GM18502 (cell line): ENCODE measurements at regions not wholly inside any gene's neighbourhood (a gene's known extent, or its start where the extent isn't known, plus 50 kb on each side); places are given as distances from the start of the nearest gene placed in this dataset.
A peak's percentile ranks its signal among the peaks of the same experiment; 100 is the strongest.
"Not testable (repeated sequence)": the region's sequence is repeated elsewhere in the genome, so short reads cannot be mapped to it uniquely, and the experiment has no call there.

Experiments
- ATAC-seq: cut with Tn5 transposase; IDR thresholded peaks from one replicate; pipeline ENCODE4 v1.9.1; 2021; ENCODE audit warnings: mild to moderate bottlenecking; ENCODE audit not compliant: unreplicated experiment, poor library complexity

DNA sequence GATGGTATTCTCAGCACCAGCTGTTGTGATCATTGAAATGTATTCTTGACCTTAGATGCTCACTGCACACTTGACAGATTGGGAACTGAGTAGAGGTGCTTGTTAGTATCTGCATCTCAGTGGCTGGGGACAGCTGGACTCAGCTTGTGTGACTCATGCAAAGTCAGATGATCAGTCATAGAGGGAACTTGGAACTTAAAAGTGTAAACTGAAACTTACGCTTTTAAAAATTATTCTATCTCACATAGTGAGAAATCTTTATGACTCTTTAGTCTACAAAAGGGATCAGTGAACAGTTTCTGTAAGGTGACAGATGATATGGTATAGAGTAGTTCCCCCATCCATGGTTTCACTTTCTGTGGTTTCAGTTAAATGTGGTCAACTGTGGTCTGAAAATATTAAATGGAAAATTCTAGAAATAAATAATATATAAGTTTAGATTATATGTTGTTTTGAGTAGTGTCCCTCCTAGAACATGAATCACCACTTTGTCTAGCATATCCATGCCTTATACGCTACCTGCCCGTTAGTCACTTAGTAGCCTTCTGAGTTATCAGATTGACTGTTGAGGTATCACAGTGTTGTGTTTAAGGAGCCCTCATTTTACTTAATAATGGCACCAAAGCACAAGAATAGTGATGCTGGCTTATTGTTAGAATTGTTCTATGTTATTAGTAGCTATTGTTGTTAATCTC, 135.6 kb upstream of the ZNF658 start:
- peak; percentile 97 for ATAC-seq

DNA sequence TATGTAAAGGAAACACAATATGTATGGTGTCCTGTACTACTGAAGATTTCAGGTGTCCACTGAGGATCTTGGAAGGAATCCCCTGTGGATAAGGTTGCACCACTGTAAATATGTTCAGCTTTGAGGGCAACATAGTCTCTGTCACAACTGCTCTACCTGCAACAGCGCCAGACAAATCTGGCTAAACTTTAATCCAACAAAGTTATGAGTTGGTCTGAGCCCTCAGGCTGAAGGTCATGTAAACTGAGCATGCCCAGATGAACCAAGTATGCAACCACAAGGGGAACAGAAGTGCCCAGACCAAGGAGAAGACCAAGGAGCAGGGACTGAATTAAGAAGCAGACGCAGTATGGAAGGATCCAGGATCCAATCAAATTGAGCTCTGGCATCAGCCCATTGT, 135.0 kb upstream of the ZNF658 start:
- ATAC-seq = not testable (repeated sequence)

DNA sequence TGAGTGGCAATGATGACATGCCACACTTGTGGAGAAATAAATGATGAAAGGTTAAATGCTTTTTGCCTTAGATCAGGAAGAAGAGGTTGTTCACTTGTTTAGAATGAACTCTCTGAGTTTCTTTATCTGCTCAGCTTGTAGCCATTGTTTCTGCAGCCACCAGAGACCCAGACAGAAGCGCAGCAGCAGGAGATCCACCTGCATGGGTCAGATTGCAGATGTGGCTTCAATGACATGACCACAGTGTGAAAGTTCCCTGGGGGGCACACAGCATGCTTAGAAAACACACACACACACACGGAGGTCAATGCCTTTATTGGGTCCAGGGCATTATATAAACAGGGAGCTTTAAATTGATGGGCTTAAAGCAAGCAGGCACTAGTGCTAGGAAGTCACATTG, 129.0 kb upstream of the ZNF658 start:
- ATAC-seq = not testable (repeated sequence)

DNA sequence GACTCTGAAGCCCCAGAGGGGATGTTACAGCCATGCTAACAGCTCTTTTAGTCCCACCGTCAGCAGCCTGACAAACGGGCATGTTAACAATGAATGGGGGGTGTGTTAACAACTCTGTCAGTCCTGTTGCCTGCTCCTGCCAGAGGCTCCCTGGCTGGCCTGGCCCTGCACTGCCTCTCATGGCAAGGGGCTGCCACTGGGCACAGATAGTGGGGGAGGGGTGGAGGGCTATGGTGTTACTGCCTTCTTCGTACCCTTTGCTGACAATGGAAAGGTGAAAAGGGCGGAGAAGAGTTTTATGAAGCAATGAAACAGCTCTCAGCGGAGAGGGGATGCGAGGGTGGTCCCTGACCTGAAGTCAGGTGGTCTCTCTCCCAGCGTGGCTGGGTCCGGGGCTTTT, 125.9 kb upstream of the ZNF658 start:
- ATAC-seq = not testable (repeated sequence)

DNA sequence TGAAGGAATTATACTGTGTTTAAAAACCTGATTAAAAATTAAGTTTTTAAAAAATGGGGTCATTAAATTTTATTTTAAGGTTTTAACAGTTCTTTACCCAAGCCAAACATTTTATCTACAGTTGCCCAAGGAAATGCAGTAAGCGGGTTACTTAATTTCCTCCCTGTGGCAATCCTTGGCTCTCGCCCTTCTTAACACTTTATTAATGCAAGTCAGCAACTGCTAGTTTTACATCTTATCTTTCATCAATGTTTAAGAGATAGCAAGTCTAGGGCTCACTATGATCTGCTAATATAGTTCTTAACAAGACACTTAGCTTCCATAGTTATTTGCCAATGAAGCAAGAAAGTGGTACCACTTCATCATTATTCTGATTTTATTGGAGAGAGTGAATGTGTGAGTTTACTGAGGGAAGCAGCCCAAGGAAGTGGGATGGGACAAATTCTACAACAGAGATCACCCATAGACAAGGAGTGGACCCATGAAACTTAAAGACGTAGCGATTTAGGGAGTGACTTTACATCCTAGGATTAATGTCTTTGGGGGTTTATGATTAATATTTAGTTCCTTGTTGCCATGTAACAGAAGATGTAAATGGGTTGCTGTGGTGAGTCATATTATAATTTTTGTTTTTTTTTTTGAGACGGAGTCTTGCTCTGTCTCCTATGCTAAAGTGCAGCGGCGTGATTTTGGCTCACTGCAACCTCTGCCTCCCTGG, 120.4 kb upstream of the ZNF658 start:
- not testable (repeated sequence) for ATAC-seq

DNA sequence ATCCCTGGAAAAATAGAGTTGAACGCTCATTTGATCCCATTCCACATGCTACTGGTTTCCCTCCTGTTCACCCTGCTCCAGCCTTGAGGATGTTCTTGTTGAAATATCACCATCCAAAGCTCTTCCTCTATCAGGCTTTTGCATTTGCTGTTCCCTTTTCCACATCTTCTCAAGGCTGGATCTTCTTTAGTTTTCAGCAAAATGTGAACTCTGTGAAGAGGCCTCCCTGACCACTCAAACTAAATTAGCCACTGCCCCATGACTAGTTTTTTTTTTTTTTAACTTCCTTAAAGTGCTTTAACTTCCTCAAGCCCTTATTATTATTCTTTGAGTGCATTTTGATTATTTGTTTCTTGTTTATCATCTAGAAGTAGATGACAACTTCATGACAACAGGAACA, 119.3 kb upstream of the ZNF658 start:
- not testable (repeated sequence) for ATAC-seq

DNA sequence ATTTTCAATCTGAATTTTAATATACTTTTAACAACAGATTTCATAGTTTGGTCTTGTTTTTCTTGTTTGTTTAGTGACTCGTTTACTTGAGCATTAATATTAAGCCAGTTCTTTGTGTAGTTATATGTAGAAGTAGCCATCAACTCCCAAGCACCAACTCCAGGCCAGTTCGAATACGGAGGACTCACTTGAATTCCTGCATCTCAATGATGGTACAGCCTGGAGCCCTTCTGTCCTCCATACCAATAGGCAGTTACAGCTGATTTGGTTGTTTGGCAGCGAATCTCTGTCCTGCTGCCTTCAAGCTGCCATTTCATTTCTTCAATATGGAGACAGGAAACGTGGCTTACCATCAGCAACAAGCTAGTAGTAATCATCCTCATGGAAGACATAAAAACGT, 118.5 kb upstream of the ZNF658 start:
- ATAC-seq = not testable (repeated sequence)

DNA sequence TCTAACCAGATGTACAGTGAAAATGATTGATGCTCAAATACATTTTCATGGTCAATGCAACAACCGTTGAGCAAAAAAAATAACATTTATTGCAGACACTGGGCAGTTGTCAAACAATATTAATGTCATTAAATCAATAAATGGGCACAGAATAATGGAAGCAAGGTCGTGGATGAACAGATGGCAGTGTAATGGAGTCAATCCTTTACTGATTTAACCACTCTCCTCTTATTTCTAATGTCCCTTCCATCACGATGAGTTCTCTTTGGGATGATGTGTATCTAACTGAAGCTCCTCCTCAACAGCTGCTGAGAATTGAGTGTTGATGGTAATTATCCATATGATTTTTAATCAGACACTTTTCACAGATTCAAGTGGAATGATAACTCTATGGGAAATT, 114.9 kb upstream of the ZNF658 start:
- not testable (repeated sequence) for ATAC-seq

DNA sequence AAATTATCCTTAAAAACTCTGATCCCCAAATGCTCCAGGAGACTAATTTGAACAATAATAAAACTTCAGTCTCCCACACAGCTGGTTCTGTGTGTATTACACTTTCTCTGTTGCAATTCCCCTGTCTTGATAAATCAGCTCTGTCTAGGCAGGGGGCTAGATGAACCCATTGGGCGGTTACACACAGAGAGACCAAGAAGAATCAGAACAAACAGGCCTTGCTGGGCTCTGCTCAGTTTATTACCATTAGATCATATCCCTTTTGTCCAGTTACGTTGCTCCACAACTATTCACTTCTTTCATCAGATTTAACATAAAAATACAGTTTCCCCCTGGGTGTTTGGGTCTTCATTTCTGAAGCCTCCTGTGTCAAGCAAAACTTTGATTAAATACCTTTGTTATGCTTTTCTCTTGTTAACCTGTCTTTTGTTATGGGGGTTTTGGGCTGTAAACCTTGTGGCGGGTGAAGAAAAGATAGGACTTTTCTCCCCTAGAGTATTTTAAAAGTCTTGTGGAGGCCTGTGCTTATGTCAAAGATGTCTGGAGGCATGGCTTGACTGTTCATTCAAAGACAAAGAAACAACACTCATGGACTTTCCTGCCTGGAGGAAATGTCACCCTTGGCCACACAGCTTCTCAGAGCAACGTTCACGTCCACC, 109.3 kb upstream of the ZNF658 start:
- ATAC-seq = not testable (repeated sequence)

DNA sequence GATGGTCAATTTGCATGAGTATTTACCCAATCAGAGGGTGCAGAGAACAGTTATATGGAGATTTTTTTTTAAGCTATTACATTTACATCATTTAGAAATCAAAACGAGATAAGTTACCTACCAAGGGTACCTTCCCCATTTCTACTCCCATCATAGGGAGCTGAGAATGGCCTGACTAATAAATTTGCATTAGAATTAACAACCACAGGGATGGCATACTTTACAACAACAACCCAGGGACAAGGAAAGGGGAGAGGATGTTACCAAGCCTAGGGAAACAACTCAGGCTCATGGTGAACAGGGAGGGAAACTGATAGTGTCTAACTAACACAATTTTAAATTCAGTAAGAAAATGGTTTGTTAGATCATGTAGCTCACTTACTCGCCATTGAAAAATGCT, 105.8 kb upstream of the ZNF658 start:
- ATAC-seq = not testable (repeated sequence)

DNA sequence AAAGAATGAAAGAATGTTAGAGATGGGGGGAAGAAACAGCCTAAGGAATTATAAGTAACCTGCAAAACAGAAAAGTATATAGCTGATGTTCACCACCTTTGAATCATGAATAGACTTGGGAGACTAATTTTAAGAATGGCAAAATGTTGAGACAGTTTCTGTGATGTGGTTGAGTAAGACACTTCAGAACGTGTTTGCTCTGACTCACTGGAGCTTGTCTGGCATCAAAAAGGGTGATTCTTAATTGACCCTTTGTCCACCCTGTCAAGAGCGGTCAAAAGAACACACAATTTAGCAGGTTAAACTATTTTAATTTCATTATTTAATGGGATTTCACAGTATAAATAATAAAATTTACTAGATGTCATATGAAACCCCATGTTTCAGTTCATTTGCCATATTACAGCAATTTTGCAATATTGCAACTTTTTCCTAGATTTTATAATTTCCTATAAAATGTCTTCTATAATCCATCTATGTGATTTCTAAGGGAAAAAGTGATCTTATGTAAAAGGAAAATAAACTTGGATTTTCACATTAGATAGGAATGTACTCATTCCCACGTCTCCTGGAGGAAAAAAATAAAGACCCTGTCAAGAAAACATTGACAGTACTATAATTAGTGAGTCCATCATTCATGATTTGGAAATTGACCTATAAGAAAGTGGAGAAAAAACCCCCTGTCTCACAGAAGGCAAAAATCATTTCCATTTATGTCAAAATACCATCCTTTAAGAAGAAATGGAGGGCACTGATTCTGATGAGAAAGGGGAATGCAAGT, 104.6 kb upstream of the ZNF658 start:
- ATAC-seq = not testable (repeated sequence)

DNA sequence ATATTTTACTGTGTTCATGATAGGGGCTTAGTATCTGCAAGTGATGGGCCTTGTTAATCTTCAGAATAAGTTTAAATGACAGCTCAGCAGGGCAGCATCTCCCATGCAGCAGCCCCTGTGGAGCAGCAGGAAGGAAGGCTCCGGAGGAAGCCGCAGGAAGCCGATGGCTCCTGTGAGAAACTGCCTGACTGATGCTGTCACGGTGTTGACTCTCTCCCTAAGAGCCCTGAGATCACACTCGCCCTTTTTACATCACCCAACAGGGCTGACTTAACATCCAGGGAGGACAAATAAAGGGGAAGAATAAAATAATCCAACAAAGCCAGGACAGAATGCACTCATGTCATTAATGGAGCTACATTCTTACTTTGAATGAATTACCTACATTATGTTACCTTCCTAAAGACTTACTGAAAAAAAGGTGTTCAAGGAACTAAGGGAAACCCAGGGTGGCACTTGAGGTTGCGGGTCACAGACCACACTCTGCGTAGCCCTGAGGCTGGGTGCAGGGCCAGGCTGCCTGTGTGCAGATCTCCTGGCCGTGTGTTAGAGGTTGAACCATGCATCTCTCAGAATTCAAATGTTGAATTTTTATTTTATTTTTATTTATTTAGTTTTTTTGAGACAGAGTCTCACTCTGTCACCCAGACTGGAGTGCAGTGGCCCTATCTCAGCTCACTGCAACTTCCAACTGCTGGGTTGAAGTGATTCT, 102.5 kb upstream of the ZNF658 start:
- ATAC-seq = not testable (repeated sequence)

DNA sequence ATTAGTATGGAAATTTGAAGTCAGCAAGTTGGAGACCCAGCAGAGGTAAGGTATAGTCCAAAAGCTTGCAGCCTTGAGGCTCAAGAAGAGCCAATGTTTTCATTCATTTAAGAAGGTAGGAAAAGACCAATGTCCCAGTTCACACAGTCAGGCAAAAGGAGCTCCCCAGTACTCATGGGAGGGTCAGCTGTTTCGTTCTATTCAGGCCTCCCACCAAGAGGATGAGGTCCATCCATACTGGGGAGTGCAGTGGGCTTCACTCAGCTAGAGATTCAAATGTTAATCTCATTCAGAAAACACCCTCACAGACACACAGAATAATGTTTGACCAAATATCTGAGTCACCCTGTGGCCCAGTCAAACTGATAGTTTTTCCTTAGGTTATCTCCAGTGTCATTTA, 96.9 kb upstream of the ZNF658 start:
- not testable (repeated sequence) for ATAC-seq

DNA sequence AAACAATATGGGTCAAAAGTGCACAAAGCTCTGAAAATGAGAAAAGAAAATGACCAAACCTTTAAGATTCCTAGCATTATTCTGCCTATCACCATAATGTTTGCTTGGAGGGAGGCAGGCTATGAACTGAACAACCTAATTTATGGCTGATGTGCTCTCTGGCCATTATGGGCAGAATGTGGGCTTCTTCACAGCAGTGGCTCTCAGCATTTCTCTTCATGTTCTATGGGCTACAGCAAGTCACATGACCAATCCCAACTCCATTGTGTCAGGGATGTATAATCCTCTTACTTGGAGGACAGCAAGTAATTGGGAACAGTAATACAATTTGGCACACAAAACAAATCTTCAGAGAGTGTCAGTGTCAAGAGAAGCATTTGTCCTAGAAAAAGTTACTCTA, 90.3 kb upstream of the ZNF658 start:
- not testable (repeated sequence) for ATAC-seq

DNA sequence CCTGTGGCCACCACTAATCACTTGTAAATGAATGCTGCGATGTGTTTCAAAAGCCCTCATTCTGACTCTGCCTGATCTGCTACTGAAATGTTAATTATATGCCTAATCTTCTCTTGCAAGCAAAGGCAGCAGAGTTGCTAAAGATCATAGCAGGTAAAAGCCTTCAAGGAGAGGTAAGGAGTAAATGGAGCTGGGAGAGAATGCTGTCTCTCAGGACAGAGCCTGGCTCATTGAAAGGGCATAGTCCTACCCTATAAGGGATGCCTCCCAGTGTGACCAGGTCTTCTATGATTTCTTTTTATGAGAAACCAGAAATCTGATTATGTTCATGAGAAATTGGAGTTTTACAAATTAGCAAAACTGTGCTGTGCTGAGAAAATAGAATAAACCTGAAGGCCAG, 88.2 kb upstream of the ZNF658 start:
- ATAC-seq = not testable (repeated sequence)

DNA sequence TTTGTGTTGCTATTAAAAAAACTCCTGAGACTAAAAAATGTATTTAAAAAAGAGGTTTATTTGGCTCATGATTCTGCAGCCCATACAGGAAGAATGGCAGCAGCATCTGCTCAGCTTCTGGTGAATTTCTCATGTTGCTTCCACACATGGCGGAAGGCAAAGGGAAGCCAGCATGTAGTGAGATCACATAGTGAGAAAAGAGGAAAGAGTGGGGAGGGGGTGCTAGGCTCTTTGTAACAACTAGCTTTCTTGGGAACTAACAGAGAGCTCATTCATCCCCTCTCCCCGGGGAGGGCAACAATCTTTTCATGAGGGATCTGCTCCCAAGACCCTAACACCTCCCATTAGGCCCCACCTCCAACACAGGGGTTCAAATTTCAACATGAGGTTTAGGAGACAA, 87.6 kb upstream of the ZNF658 start:
- not testable (repeated sequence) for ATAC-seq

DNA sequence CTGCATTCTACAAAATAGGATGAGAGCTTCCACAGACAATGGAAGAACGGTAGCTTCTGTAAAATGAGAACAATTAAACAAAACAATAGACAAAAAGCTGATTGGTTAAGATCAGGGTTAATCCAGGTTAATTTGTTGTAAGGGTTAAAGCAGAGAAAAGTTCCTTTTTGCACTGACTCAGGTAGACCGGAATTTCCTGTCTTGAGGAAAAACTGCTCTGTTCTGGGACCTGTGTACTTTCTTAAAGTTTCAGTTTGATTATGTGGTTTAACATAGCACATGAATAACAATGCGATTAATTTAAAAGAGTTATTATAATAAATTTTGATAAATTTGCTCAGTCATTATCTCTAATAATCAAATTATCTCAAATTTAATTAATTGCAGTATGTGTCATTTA, 86.5 kb upstream of the ZNF658 start:
- ATAC-seq = not testable (repeated sequence)

DNA sequence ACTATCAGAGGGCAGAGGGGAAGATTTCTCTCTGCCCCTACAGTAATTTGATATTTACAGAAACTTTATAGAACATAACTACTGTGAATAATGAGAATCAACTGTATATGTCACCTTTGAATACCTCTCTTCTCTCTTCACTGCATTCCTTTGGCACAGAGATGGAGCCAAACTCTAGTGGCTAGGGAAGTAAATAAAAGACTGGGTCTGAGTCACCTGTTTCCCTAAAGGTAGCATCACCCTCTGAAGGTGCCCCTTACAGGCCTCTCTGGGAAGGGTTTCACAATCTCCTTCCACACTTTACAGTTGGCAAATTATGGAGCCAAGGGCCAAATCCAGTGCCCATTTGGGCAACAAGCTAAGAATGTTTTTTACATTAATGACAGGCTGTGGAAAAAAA, 81.0 kb upstream of the ZNF658 start:
- not testable (repeated sequence) for ATAC-seq

DNA sequence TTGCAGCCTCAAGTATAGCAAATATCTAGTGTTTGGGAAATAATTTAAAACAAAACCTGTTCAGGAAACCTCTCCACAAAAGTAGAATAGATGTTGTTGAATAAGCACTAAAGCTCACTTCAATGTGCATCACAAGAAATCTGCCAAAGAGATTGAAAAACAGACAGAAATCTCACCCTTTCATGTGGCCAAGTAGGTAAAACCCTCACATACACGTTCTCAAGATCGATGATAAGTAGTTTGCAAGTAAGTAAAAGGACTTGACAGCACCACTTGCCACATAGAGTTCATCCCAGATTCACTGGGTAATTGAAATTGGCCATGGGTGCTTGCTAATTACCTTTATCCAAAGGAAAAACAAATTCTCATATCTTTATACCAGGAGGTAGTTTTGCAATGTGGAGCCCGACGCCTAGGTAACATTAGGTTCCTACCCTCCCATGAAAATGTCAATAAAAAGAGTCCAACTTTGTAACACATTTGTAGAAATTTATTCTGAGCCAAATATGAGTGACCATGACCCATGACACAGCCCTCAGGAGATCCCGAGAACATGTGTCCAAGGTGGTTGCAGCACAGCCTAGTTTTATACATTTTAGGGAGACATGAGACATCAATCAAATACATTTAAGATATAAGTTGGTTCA, 80.4 kb upstream of the ZNF658 start:
- ATAC-seq = not testable (repeated sequence)
